ENCODE measurements at regions not wholly inside any gene's neighbourhood (a gene's known extent, or its start where the extent isn't known, plus 50 kb on each side); places are given as distances from the start of the nearest gene placed in this dataset.

DNA sequence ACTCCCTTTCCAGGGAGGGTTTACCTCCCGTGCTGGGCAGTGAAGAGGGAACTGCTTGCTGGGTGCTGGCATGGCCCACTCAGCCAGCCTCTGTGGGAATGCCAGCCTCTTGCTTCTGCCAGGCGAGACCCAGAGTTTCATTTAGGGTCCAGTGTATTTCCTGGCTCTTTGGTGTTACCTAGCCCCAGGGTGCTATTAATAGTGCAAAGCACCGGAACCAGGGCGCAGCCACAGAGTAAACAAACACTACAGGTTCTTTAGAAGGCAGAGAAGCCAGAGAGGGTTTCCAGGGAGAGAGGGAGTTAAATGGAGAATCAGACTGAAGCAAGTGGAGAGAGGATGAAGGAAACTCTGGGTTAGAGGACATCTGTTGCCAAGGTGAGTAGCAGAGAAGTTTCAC is 74.9 kb upstream of the SPATA13 start:
- DNase-seq = no peak

DNA sequence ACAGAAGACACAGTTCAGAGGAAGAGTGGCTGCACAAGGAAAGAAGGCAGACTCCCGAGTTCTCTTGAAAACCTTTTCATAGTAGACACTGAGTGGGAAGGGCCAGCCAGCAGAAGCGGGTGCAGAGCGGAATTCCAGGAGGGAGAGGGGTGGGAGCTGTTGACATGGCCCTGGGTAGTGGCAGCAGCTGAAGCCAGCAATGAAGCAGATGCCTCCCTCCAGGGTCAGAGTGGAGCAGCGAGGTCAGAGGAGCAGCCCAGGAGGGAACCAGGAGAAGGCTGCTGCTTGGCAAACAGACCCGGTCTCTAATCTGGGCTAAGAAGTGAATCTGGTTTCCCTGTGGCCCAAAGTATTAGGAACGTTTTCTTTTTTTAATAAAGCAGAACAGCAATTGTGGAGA is 73.9 kb upstream of the SPATA13 start:
- no peak for DNase-seq

DNA sequence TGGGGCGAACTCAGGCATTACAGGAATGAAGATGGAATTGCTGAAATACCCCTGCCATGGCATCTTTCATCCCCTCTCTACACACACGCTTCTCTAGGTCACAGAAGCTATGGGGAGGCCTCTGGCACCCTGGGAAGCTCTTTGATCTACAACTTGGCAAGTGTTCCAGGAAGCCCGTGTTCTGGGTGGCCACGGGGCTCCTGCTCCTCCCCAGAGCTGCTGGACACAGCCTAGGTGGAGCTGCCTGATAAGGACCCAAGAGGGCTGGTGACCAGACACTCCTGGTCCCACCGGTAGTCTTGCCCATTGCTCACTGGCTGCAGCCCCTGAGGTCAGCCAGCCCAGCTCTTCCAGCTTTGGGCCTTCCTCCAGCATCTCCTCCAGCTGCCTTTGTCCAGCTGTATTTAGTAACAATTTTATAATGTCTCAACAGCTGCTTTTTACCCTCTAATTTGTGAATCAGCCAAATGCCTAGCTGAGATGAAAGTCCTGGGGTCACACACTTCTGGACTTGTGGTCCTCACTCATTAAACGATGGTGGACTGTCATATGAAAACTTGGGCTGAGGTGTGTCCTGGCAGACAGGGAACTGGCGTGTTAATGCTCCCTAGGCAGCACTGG is 72.8 kb upstream of the SPATA13 start:
- DNase-seq = no peak

DNA sequence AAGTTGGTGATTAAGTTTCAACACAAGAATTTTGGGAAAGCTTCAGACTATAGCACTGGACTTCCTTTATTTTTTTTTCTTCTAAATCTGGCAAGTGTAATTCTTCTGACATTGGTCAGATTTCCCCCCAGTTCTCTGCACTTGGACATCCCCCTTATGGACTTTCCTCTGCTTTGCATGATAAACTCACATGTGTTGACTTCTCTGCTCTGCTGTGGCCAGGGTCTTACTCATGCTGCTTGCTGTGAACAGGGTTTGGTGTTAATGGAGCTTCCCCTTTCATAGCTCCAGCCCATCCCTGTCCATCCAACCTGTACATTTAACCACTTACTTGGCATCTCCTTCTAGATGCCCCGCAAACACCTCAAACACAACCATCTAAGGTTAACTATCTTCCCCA is 70.5 kb upstream of the SPATA13 start:
- DNase-seq = no peak

DNA sequence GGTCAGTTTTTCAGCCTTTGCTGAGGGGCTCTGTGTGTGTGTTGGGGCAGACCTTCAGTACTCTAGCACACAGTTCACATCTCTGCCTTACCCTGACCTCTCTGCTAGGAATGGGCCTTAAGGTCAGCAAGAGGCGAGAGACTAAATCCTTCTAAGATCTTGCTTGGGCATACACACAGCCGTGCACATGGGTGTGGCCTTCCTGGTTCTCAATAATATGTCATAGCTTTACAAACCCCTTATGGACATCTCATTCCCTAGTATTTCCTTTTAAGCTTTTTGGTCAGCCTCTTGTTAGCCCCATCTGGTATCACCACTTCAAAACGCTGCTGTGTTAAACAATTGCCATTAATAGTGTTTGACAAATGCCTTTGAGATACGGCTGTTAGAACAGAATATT is 69.4 kb upstream of the SPATA13 start:
- no peak for DNase-seq

DNA sequence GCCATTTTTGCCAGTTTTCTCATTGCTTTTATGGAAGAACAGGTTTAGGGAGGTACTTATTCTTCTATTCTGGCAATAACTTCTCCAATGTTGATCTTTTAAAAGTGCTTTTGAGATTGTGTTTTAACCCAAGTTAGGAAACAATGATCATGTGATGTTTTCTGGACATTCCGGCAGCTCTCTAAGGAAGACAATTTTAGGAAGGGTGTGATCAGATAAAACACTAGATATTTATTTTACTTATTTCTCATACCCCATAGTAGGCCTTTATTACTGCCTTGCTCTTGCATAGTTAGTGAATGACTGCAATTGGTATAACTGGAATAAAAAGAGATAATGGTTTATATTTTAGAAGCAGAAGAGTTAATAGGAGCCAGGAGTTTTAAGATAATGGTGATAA is 68.4 kb upstream of the SPATA13 start:
- no peak for DNase-seq

DNA sequence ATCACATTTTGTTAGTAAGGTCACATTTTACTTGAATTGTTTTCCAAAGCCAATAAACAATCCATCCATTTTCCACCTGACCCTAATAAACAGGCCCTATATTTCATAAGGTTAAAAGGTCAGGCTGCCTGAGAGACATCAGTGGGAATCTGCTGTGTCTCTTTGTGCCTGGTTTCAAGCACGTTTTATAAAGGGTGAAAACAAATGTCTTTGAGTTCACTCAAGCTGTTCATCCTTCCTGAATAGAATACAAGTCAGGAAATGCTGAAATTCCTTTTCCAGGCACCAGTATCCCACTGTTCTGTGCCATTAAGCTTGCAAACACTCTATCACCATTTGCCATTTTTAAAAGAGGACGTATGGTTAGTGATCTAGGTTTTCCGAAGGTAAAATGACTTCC is 67.5 kb upstream of the SPATA13 start:
- DNase-seq = no peak

DNA sequence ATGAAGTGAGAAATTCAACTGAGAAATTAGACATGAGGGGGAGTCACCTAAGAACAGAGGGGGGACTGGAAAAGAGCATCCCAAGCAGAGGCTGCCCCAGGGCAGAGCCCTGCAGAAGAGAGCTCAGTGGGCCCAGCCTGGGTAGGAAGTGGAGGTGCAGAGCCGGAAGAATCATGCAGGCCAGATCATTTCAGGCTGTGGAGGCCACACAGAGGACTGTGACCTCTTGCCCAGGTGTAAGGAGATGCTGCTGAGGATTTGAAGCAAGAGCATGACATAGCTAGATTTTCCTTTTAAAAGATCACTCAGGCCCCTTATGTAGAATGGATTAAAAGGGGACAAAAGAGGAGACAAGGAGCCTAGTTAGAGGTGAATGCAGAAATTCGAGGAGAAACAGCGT is 63.9 kb upstream of the SPATA13 start:
- no peak for DNase-seq

DNA sequence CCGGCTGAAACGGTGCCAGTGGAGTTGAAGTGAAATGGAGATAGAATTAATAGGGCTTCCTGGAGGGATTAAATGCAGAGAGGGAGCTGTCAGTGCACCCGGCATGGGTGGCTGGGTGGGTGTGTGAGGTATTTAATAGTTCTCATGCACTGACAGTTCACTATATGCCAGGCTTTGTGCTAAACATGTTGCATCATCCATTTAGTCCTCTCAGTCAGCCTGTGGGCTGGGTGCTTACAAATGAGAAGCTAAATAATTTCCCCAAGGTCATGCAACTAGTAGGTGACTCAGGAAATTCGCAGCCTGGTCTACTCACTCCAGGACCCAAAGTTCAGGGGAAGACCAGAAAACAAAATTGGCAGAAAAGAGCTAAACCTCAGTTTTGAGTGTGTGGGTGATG is 63.5 kb upstream of the SPATA13 start:
- peak; percentile 65 for DNase-seq

DNA sequence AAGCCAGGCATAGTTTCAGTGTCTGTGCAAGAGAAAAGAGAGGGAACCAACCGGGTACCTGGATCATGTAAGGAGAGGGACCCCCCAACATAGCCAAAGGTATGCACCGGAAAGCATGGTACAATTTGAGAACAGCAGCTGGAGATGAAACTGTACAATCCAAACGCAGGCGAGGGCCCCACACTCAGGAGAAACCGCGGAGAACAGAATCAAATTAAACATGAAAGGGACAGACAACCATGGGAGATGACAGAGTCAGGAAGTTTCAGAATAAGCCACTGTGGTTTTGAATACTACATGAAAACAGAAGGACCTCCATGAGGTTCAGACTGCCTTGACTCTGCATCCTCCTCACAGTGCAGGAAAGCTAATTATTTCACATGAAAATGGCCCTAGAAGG is 62.9 kb upstream of the SPATA13 start:
- DNase-seq = no peak

DNA sequence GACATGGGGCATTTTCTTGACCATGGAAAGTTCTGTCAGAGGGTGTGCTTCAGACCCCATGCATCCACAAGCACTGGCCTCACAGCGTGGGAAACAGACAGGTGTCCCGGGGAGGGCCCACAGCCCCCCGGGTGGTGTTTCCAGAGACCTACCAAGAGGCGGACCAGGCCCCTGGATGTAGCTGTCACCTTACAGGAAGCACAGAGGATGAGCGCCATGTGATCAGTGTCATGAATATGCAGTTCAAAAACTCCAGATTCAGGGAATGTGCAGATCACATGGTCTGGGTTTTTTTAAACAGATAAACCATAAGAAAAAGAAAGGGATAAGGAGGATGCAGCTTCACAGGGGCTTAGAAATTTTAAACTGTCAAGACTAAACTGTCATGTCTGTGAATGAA is 61.0 kb upstream of the SPATA13 start:
- no peak for DNase-seq

DNA sequence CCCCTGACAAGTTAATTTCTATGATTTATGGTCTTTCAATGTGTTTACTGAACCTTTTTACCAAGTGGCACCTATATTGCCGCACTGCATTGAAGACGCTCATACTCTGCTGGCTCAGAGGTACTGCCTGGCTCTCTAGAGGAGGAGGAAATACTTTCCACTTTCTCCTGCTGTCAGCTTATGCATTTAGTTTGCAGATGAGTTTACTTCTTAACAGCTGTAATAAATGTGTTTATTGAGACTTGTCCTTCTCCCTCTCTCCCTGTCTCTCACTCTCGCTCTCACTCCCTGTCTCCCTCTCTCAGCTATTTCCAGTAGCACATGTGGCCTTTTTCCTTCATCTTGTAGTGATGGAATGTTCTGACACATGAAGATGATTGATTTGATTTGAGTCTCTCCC is 60.3 kb upstream of the SPATA13 start:
- no peak for DNase-seq

DNA sequence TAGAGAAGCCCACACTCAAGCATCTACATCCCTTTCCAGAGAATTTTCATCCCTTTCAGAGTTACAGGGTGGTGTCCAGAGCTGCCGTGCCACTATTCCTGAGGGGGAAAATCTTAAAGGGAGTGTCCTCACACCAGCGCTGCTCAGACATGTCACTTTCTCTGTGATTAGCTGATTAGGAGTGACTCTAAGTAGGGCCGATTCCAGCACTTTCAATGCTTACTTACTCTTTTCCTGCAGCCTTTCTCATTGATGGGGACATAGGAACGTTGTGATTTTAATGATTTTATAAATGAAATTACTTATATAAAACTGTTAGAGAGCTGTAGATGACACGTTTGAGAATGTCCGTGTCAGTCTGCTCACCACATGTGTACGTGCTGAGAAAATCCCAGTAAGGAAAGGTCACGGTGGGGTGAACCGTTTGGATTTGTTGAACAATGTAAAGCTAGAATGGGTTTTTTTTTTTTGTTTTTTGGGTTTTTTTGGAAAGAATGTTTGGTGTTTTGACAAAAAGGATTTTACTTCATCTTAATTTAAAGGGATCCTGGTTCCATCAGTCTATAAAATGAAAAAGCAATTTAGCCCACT is 56.6 kb upstream of the SPATA13 start:
- peak; percentile 68 for DNase-seq

DNA sequence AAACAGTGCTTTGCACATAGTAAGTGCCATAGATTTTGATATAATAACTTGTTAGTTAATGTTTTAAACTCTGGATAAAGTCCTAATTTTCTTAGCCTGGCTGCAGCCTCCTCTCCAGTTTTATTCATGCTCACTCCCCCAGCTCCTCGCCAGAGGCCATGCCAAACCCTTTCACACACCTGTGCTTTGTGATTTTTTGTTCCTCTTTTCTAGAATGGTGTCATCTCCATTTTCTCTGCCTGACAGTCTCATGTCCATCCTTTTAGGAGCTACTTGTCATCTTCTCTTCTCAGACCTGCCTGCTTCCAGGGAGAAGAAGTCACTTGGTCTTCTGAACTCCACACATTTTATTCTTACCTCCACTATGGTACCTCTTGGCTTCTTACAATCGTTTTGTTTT is 55.8 kb upstream of the SPATA13 start:
- no peak for DNase-seq

DNA sequence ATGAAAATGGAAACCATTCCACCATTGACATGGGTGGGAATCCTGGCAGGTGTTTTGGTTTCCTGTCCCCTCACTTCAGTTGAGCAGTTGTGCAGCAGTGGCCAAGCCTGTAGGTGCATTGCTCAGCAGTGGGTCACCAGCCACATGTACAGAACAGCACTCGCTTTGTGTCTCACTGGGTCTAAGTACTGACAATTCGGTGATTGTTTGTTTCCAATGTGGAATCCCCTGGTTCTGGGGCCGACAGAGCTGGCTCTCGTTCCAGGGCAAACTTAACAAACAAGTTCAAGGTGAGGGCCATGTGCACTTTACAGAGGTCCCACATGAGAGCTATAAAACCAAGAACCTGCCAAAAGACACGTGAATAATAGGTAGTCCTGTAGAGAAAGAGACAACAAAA is 54.1 kb upstream of the SPATA13 start:
- DNase-seq = no peak

DNA sequence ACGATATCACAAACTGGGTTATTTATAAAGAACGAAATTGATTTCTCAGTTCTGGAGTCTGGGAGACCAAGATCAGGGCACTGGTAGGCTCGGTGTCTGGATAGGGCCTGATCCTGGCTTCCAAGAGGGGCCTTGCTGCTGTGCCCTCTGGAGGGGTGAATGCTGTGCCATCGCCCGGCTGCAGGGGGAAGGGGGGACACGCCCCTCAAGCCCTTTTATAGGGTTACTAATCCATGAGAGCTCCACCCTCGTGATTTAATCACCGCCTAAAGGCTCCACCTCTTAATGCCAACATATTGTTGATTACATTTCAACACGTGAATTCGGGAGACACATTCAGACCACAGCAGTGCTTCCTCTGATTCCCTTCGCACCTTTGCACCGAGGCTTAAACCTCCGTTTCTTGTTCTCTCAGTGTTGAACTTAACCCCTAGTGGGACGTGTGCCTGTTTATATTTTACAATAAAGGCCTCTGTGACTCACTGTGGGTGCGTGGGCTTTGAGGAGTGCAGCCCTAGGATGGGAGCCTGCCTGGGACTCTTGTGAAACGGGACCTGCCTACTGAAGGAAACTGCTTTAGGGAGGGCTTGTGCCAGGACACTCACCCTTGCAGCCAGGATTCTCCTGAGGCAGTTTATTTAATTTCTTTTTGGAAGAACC is 52.4 kb upstream of the SPATA13 start:
- peak; percentile 75 for DNase-seq

DNA sequence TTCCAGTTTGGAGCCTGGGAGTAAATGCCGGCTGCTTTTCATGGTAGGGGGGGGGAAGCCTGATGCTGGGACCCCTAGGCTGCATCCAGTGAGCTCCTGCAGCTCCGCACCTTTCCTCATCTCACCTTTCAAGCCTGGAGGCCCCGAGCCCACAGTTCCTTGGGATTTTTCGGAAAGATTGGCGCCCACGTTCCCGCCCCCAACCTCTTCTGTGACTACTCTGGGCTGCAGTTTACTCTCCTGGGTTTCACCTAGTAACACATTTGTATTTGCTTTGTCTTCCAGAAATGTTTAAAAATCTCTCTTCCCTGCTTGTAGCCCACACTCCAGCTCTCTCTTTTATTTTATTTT is 51.9 kb upstream of the SPATA13 start:
- no peak for DNase-seq

DNA sequence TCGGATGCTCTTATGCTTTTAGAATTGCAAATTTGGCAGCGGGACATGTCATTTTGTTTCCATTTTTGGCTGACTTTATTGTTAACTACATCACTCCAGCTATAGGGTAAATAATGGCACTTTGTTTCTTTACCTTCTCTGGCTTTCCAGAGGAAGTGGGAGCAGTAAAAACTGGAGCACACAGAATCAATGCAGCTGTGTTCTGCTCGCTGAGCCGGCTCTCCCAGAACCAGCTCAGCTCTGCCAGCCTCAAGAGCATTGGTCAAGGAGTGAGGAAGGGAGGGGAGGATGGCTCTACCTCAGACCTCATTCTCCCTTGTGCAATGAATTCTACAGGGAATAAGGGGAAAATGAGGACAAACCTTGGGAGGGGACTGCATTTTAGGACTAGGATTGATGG is 50.5 kb upstream of the SPATA13 start:
- no peak for DNase-seq

Data from NCI-H82 (cell line).